BJ (cell line): ENCODE measurements at regions not wholly inside any gene's neighbourhood (a gene's known extent, or its start where the extent isn't known, plus 50 kb on each side); places are given as distances from the start of the nearest gene placed in this dataset.

ENCODE experiments used
- CTCF ChIA-PET: fragments of 350-600 bp; formaldehyde crosslinking; extraction: SDS; loops from one replicate; lab custom pipeline; 2021; ENCODE audit warnings: antibody characterized with exemption, inconsistent platforms; lab: Yijun Ruan, JAX
- POLR2A ChIA-PET: fragments of 300-600 bp; sonication (Branson Sonifier 250); formaldehyde crosslinking; extraction: SDS; loops from one replicate; lab custom pipeline; 2021; ENCODE audit warnings: antibody characterized with exemption; lab: Charles Lee
- DNase-seq: peaks from one replicate; pipeline ENCODE4 v3.0.0-alpha.2; 2011; ENCODE audit warnings: low read depth
- H3K27me3 ChIP-seq: 2 replicates; pipeline ENCODE4 v1.6.0; 2011; ENCODE audit warnings: low read length; ENCODE audit not compliant: control insufficient read depth, insufficient read depth
- H3K36me3 ChIP-seq: 2 replicates; pipeline ENCODE4 v1.5.1; 2011; ENCODE audit warnings: low read length; ENCODE audit not compliant: control insufficient read depth, insufficient read depth
- H3K4me3 ChIP-seq: 2 replicates; pipeline ENCODE4 v1.5.1; 2011; ENCODE audit warnings: low read depth, mild to moderate bottlenecking, control low read depth, low read length
- CTCF ChIP-seq: IDR thresholded peaks from 2 replicates; pipeline ENCODE4 v1.5.1; 2011; ENCODE audit warnings: low read depth, mild to moderate bottlenecking, control low read depth, inconsistent platforms, low read length, moderate library complexity; ENCODE audit not compliant: insufficient read depth

GRCh38 chrX:150199181-150199580, 163.9 kb upstream of the MAMLD1 start:
- no peaks in the 10 kb centered on the region for H3K27me3 ChIP-seq
- no peaks in the 10 kb centered on the region for H3K36me3 ChIP-seq
- no peak for DNase-seq
- CTCF ChIA-PET, result interaction anchor here (0.9 kb wide), 1 partner anchor 15 kb away, joined by 4 read pairs; no protein-coding TSS in a partner anchor
- POLR2A ChIA-PET, result no interaction called here
- no peak for TF ChIP-seq CTCF
- H3K4me3 ChIP-seq, result no peak overlapping the region

GRCh38 chrX:150199803-150200202, 163.3 kb upstream of the MAMLD1 start:
- no peak for TF ChIP-seq CTCF
- H3K27me3 ChIP-seq, result no peaks in the 10 kb centered on the region
- H3K4me3 ChIP-seq, result no peak overlapping the region
- no peaks in the 10 kb centered on the region for H3K36me3 ChIP-seq
- ChIA-PET CTCF (no interaction called here), POLR2A (no interaction called here)
- no peak for DNase-seq

- ChIA-PET CTCF (no interaction called here), POLR2A (interaction anchor here (0.6 kb wide), 2 partner anchors 262 to 490 kb away, joined by 3 to 5 read pairs; partner anchors contain the start of gene EOLA2)
- Histone ChIP-seq H3K27me3 (no peaks in the 10 kb centered on the region), H3K36me3 (no peaks in the 10 kb centered on the region), H3K4me3 (no peak overlapping the region)
- no peak for TF ChIP-seq CTCF
- DNase-seq, result no peak
Observed at GRCh38 chrX:150200361-150200760, 162.8 kb upstream of the MAMLD1 start.

- H3K27me3 ChIP-seq, result no peaks in the 10 kb centered on the region
- no peaks in the 10 kb centered on the region for H3K36me3 ChIP-seq
- H3K4me3 ChIP-seq, result no peak overlapping the region
- TF ChIP-seq CTCF, result no peak
- POLR2A ChIA-PET, result interaction anchor here (0.6 kb wide), 1 partner anchor 263 kb away, joined by 5 read pairs; the partner anchor contains the start of gene EOLA2
- peak; percentile 87 for DNase-seq
- CTCF ChIA-PET, result no interaction called here
Observed at GRCh38 chrX:150200820-150201287, 162.3 kb upstream of the MAMLD1 start.

- POLR2A ChIA-PET, result no interaction called here
Observed at GRCh38 chrX:150201391-150201790, 161.7 kb upstream of the MAMLD1 start.

More at GRCh38 chrX:150201391-150201790, 161.7 kb upstream of the MAMLD1 start:
- CTCF ChIA-PET, result no interaction called here
- no peak overlapping the region for H3K4me3 ChIP-seq
- H3K27me3 ChIP-seq, result no peaks in the 10 kb centered on the region
- TF ChIP-seq CTCF, result no peak
- H3K36me3 ChIP-seq, result no peaks in the 10 kb centered on the region
- no peak for DNase-seq
